ENCODE measurements at regions not wholly inside any gene's neighbourhood (a gene's known extent, or its start where the extent isn't known, plus 50 kb on each side); places are given as distances from the start of the nearest gene placed in this dataset.

DNA sequence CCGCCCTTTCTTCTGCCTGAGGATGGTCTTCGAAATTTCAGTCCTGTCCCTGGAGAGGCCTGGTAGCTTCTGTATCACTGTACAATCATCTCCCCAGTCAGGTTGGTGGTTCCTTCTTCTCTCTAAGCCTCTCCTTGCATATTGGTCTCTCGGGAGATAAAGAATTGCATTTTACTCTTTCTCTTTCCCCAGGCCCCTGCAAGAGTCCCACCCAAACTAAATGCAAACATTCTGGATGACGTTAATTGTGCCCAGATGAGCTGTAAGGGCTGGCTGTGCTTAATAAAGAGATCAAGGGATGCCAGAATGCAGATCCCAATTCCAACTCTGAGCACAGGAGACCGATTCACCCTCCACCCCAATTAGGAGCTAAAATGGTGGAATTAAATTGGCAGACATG is 835.4 kb upstream of the TMEM132C start:
- TF ChIP-seq EZH2 (IDR thresholded peaks at IDR 0.05; ENCODE audit: insufficient read depth, poor library complexity, severe bottlenecking): no peak
- TF ChIP-seq EZH2phosphoT487 (IDR thresholded peaks at IDR 0.05; ENCODE audit: insufficient read depth, low read depth): no peak

All from GM23248 (cell line).